GM12865 (cell line): ENCODE measurements at regions not wholly inside any gene's neighbourhood (a gene's known extent, or its start where the extent isn't known, plus 50 kb on each side); places are given as distances from the start of the nearest gene placed in this dataset.

Source experiments
- DNase-seq: peaks from one replicate; pipeline ENCODE4 v3.0.0; 2010; ENCODE audit warnings: low read depth
- H3K4me3 ChIP-seq: 2 replicates; pipeline ENCODE4 v1.5.1; 2011; ENCODE audit warnings: mild to moderate bottlenecking, low read depth, low read length, control low read depth
- CTCF ChIP-seq: IDR thresholded peaks from 2 replicates; pipeline ENCODE4 v1.5.1; 2011; ENCODE audit warnings: low read length, control low read depth, low read depth, inconsistent platforms; ENCODE audit not compliant: insufficient read depth; ENCODE audit errors: missing control alignments

GRCh38 chr2:176413786-176414185 lies 144.5 kb downstream of the MTX2 start:
- no peak for DNase-seq
- no peak for TF ChIP-seq CTCF
- H3K4me3 ChIP-seq, result no peak overlapping the region

DNA sequence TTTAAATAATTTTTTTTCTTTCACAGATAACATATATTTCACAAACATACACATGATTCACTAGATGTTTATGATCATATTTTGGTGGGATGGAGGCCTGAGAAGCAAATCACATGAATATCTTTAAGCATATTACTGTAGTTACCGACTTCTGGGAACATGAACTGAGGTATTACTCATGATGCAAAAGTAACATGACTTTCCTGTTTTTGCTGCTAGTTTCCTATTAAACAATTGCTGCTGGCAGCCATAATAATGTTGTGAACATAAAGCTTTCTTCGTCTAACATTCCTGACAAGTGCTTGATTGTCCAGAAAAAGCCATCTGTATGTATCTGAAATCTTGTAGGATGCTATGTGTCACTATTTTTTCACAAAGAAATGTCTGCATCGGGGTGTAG lies 145.4 kb downstream of the MTX2 start:
- no peak for TF ChIP-seq CTCF
- no peak overlapping the region for H3K4me3 ChIP-seq
- no peak for DNase-seq

DNA sequence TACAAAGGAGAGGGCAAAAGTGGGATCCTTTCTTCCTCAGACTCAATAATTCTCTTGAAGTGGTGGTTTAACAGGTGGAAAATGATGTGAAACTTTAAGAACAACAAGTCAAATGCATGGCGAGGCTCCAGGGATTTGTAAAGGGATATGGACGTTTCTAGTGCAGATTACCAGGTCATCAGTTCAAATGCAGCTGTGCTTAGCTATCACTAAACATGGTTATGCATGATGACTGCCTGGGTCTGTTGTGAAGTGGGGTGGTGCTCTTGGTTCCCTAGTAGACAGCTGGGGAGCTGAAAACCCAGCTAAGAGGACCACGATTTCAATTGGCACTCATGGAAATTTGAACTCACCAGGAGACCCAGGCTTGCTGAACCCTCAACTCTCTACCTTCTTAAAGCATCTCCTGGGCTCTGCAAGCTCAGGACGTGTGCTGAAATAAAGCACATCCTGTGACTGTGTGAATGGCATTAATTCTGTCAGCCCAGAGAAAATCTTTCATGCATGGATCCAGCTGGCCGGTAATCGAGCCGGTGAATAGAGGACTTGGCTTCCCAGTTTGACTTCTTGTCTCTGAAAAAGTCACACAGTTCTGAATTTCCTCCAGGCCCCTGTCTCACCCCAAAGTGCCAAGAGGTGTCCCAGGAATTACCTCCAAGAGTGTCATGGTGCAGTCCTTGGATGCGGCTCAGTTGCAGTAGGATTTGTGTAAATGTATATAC lies 146.1 kb downstream of the MTX2 start:
- DNase-seq, result no peak
- TF ChIP-seq CTCF, result no peak
- H3K4me3 ChIP-seq, result no peak overlapping the region

- no peak for TF ChIP-seq CTCF
- H3K4me3 ChIP-seq, result no peak overlapping the region
These were observed 146.8 kb downstream of the MTX2 start for GRCh38 chr2:176415937-176416499.

DNA sequence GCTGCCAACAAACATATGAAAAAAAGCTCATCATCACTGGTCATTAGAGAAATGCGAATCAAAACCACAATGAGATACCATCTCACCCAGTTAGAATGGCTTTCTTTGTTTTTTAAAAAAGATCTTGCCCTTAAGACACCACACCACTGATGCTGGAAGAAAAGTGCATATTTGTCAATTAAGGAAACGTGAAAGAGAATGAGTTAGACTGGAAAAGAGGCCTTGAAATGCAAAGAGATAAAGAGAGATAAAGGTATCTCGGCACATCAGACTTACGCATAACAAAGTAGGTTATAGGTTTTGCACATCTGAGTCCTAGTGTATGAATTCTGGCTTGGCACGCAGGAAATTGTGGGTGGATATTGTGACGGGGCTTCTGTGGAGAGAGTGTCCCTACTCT lies 149.5 kb downstream of the MTX2 start:
- H3K4me3 ChIP-seq, result no peak overlapping the region
- no peak for DNase-seq
- no peak for TF ChIP-seq CTCF

More at GRCh38 chr2:176415937-176416499, 146.8 kb downstream of the MTX2 start:
- DNase-seq, result no peak

- H3K4me3 ChIP-seq, result no peak overlapping the region
- no peak for TF ChIP-seq CTCF
- no peak for DNase-seq
These were observed 150.4 kb downstream of the MTX2 start for GRCh38 chr2:176419591-176420071.
